NCI-H1092 (cell line): ENCODE measurements at regions not wholly inside any gene's neighbourhood (a gene's known extent, or its start where the extent isn't known, plus 50 kb on each side); places are given as distances from the start of the nearest gene placed in this dataset.
A peak's percentile ranks its signal among the peaks of the same experiment; 100 is the strongest.

Source experiments
- DNase-seq: peaks from one replicate; lab custom pipeline; 2025; lab: John Stamatoyannopoulos, UW

GRCh38 chr11:120032766-120033390 lies 105.0 kb downstream of the TRIM29 start:
- DNase-seq, result no peak

- no peak for DNase-seq
Observed at GRCh38 chr11:120031612-120032600, 106.0 kb downstream of the TRIM29 start.

- no peak for DNase-seq
Observed at GRCh38 chr11:120031156-120031555, 106.8 kb downstream of the TRIM29 start.

GRCh38 chr11:120030411-120030810 lies 107.5 kb downstream of the TRIM29 start:
- DNase-seq, result no peak

- DNase-seq, result no peak
Observed at GRCh38 chr11:120029321-120029720, 108.6 kb downstream of the TRIM29 start.

- DNase-seq, result no peak
Observed at GRCh38 chr11:120028897-120029258, 109.0 kb downstream of the TRIM29 start.

GRCh38 chr11:120028181-120028896 lies 109.6 kb downstream of the TRIM29 start:
- DNase-seq, result peak; percentile 78

GRCh38 chr11:120027546-120028180 lies 110.2 kb downstream of the TRIM29 start:
- DNase-seq, result no peak

GRCh38 chr11:120025606-120026335 lies 112.1 kb downstream of the TRIM29 start:
- DNase-seq, result no peak

- no peak for DNase-seq
Observed at GRCh38 chr11:120024586-120024985, 113.3 kb downstream of the TRIM29 start.

- no peak for DNase-seq
Observed at GRCh38 chr11:120024046-120024445, 113.9 kb downstream of the TRIM29 start.

- no peak for DNase-seq
Observed at GRCh38 chr11:120023551-120023950, 114.4 kb downstream of the TRIM29 start.

GRCh38 chr11:120023120-120023519 lies 114.8 kb downstream of the TRIM29 start:
- DNase-seq, result no peak

GRCh38 chr11:120022617-120023016 lies 115.3 kb downstream of the TRIM29 start:
- no peak for DNase-seq

GRCh38 chr11:120021978-120022377 lies 115.9 kb downstream of the TRIM29 start:
- no peak for DNase-seq

GRCh38 chr11:120021391-120021953 lies 116.4 kb downstream of the TRIM29 start:
- DNase-seq, result no peak

- no peak for DNase-seq
Observed at GRCh38 chr11:120020981-120021380, 116.9 kb downstream of the TRIM29 start.

- DNase-seq, result no peak
Observed at GRCh38 chr11:120020486-120020885, 117.4 kb downstream of the TRIM29 start.

- no peak for DNase-seq
Observed at GRCh38 chr11:120019191-120019590, 118.7 kb downstream of the TRIM29 start.

- peak; percentile 14 for DNase-seq
Observed at GRCh38 chr11:120017582-120018150, 120.2 kb downstream of the TRIM29 start.
